HG02798 (cell line): ENCODE measurements at regions not wholly inside any gene's neighbourhood (a gene's known extent, or its start where the extent isn't known, plus 50 kb on each side); places are given as distances from the start of the nearest gene placed in this dataset.
"Not testable (repeated sequence)": the region's sequence is repeated elsewhere in the genome, so short reads cannot be mapped to it uniquely, and the experiment has no call there.

Experiments
- ATAC-seq: cut with Tn5 transposase; IDR thresholded peaks from one replicate; pipeline ENCODE4 v1.9.1; 2021; ENCODE audit warnings: mild to moderate bottlenecking; ENCODE audit not compliant: unreplicated experiment, poor library complexity

DNA sequence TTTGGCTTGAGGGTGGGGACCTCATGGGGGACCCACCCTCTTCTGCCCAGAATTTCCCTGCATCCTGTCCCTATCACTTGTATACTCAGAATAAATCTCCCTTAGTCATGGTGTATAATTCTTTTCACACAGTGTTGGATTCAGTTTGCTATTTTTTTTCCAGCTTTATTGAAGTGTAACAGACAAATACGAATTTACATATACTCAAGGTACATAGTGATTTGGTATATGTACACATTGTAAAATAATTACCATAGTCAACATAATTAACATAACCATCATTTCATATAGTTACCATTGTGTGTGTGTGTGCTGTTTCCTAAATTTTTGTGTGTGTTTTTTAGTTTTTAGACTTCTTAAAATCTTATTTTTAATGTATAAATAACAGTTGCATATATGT lies 269.9 kb downstream of the CNTNAP3 start:
- ATAC-seq: not testable (repeated sequence)

DNA sequence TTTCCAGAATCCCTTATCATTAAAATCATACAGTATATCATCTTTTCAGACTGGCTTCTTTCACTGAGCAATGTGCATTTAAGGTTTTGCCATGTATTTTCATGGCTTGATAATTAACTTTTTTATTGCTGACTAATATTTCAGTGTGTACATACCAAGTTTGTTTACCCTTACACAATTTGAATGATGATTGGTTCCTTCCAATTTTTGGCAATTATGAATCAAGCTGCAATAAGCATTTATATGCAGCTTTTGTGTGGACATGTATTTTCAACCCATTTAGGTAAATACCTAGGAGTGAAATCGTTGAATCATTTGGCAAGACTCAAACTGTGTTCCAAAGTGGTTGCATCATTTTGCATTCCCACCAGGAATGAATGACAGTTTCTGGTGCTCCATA lies 272.8 kb downstream of the CNTNAP3 start:
- not testable (repeated sequence) for ATAC-seq

DNA sequence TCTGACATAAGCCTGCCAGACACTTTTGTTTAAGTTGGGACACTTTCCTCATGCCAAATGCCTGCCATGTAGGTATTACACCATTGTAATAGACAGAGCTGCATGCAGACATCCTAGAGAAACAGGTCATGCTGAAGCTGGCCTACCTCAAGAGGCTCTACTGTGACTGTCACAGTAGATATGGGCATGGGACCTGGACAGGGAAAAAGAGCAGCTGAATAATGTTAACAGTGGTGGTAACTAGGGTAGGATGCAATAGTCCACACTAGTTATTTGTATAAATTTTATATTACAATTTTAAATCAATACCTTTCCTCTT lies 273.2 kb downstream of the CNTNAP3 start:
- ATAC-seq: not testable (repeated sequence)

DNA sequence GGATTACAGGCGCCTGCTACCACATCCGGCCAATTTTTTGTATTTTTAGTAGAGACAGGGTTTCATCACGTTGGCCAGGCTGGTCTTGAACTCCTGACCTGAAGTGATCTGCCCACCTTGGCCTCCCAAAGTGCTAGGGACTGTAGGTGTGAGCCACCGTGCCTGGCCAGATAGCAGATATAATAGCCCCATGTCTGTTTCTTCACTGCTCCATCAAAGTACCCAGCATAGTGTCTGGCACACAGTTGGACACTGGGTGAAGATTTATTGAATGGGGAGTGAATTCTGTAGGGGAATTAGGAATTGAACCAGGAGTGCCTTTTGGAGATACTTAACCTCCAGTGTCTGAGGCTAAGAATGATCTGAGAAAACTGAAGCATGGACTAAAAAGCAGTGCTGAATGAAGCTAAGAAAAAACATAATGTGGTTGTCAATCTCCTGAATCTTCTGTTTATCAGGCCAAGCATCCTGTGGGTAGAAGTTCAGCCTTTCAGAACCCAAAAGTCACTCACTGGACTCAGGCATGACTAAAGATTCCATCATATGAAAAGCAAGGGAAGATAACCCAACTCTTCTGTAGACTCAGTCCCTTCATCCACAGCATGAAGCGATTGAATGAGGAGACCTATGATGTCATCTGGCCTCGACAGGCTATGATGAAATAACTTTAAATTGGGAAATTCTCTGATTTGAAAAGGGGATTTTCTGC lies 273.7 kb downstream of the CNTNAP3 start:
- ATAC-seq: not testable (repeated sequence)

DNA sequence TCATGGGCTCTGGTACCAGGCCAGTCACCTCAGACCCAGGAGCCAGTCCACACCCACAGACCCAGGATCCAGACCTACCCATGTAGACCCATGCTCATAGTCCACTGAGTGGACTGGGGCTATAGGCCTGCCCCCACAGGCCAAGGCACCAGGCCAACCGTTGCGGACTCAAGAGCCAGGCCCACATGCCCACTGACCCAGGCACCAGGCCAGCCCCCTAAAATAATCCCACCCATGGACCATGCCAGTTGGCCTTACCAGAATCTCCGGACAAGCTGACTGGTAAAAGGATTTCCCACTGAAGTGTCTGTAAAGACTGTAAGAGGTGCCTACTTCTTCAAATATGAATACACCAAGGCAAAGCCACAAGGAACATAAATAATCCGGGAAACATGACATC lies 278.2 kb downstream of the CNTNAP3 start:
- ATAC-seq: not testable (repeated sequence)

DNA sequence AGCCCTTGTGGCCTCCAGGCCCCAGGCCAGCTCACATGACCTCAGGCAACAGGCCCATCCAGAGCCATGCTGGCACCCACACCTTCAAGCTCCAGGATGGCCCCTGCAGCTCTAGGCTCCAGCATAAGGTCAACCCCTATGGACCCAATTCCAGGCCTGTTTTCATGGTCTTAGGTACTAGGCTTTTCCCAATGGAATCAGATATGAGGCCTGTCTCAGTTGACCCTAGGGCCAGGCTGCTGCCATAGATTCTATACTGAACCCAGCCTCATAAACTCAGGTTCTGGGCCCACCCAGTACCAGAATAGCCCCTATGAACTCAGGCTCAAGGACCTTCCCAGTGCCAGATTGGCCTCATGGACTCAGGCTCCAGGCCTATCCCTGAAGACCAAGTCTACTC lies 278.6 kb downstream of the CNTNAP3 start:
- ATAC-seq: not testable (repeated sequence)

DNA sequence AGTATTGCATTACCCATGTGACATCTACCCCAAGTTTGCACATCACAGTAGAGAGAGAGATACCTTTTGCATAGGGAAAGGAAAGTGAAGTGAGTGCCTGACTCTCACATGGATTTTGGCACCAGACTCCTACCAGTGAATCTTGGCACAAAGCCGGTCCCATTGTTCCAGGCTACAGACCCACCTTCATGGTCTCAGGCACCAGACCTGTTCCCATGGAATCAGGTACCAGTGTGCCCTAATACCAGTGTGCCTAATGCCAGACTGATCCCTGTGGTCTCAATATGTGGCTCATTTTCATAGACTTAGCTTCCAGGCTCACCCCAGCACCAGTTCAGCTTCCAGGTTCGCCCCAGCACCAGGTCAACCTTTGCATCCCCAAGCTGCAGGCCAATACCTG lies 279.1 kb downstream of the CNTNAP3 start:
- not testable (repeated sequence) for ATAC-seq

DNA sequence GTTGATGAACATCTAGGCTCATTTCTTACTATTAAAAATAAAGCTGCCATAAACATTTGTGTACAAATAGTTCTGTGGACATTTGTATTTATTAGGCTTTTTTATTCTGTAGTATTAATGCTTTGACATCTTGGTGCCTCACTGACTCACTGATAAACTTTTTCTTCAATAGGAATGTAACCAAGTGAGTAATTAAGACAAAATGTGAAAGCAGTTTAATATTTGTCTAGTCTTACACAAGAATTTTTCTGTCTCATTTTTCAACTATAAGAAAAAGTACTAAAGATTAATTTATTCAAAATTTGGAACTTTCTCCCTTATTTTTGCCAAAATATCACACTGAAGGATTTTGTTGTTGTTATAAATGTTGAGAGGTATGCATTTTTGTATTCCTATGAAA lies 282.2 kb downstream of the CNTNAP3 start:
- ATAC-seq: not testable (repeated sequence)

DNA sequence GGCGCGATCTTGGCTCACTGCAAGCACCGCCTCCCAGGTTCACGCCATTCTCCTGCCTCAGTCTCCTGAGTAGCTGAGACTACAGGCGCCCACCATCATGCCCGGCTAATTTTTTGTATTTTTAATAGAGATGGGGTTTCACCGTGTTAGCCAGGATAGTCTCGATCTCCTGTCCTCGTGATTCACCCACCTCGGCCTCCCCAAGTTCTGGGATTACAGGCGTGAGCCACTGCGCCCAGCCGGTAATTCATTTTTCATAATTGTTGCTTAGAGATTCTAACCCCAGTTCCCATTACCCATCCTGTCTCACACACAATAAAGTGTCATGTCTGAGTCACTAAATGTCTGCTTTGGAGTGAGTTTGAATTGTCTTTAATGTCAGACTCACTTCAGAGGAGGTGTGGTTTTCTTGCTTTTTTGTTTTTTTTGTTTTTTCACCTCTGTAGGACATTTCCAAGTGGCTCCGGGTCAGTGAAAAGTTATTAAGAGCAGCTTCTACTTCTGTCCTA lies 281.2 kb upstream of the FAM240B start:
- ATAC-seq: not testable (repeated sequence)

DNA sequence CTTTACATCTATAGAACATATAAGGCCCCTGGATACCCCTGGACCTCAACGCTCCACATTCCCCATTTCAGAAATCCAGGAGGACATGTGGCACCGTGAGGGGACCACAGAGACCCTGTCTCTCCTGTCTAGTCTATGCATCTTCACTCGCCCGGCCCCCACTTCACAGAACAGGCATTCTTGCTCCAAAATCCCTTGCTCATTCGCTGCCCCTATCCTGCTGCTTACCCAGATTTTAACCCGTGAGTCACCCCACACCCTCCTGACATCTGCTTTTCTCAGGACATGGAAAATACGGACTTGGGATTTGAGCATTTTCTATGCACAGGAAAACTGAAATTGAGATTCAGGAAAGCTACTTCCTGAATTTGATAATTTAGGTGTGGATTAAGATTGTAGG lies 279.3 kb upstream of the FAM240B start:
- not testable (repeated sequence) for ATAC-seq

DNA sequence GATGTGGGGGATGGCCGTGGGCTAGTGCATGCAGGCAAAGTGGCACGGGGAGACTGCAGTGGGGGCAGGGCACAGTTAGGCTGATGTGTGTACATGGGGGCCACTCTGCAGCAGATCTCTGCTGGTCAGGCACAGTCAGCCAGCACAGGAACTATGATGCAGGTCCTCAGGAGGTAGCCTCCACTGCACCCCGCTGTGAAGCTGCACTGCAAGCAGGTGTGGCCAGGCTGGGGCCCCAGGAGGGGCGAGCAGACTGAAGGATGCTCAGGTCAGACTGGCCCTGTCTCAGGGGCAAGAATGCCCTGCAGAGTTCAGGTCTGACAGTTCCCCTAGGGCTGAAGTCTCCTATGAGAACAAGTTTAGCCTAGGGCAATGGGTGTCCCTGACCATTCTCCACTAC lies 273.8 kb upstream of the FAM240B start:
- not testable (repeated sequence) for ATAC-seq

DNA sequence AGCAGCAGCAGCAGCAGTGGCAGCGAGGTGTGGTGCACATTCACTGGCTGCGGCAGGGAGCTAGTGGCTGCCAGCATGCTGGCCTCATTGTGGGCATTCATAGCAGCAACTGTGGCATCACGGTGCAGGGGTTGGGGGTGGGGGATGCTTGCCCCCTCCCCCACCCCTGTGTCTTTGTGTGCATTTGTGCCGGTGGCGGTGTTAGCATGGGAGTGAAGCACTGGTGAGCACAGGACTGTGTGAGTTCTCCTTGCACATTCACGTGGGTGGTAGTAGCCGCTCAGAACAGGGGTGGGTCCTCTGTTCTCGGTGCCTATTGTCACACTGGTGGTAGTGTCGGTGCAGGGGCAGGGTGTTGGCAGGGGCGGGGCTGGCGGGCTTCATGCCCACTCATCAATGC lies 273.2 kb upstream of the FAM240B start:
- ATAC-seq: not testable (repeated sequence)

DNA sequence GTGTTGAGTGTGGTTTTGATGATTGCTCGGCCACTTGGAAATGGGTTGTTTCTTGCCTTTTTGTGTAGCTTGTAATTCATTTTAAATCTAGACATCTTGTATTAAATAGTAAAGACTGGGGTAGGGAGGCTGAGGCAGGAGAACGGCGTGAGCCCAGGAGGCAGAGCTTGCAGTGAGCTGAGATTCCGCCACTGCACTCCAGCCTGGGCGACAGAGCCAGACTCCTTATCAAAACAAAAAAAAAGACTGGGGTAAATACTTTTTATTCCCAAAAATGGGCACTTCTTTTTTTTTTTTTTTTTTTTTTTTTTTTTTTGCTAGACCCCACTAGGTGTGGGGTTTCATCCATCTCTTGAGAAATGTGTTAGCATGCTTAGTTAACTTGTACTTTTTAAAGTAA lies 258.8 kb upstream of the FAM240B start:
- ATAC-seq: not testable (repeated sequence)

DNA sequence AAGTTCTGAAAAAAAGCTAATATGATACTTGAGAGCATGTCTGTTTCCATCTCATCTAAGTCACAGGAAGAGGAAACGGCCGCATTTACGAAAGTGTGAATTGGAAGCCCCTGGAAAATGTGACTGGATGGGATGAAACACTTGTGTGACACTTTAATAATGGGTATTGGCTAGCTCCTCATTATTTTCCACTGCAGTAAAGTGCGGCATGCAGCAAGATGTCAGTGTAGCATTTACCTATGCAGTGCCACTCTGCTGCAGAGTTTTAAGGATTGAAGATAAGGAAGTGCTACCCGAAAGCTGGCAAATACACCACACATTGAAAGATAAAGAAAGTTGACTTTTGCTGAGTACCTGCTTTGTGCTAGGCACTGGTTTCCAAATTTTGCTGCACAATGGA lies 249.5 kb upstream of the FAM240B start:
- not testable (repeated sequence) for ATAC-seq

DNA sequence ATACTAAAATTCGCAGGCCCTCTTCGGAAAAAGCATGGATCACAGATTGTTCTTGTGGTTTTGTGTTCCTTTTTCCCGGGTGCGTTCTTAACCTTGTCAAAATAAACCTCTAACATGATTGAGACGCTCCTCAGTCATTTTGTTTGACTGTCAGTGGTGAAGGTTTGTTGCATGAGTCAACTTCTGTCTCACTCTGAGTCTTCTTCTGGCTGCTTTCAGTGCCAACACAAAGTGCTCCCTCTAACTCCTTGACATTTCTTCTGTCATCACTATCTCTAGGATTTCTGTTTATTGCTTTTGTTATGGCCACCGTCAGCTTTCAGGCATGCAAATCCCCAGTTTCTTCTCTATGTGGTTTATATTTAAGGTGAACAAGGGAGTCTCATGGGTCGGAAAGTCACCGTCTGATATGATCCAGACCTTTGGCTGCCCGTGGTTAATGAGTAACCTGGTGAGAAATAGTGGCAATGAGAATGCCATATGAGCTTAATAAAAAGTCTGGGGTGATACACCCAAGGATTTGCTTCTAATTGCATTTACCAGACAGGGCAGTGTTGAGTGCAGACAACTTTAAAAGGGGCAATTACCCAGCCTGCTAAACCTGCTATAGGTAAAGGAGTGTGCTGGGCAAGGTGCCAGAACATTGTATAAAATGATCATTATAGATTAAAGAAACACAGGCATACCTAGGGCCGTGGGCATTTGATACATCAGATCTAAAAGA lies 248.9 kb upstream of the FAM240B start:
- ATAC-seq: not testable (repeated sequence)

DNA sequence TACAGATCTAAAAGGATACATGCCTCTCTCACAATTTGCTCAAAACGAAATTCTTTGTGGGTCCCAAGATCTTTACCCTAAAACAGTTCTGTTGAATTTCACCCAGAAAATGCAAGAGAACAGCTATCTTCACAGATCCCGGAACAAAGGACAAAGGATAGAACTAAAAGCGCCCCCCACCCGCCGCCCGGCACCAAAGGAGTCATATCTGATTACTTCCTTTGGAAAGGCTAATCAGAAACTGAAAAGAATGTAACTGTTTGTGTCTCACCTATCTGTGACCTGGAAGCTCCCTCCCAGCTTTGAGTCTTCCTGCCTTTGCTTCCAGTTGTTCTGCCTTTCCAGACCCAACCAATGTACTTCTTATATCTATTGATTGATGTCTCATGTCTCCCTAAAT lies 247.9 kb upstream of the FAM240B start:
- not testable (repeated sequence) for ATAC-seq

DNA sequence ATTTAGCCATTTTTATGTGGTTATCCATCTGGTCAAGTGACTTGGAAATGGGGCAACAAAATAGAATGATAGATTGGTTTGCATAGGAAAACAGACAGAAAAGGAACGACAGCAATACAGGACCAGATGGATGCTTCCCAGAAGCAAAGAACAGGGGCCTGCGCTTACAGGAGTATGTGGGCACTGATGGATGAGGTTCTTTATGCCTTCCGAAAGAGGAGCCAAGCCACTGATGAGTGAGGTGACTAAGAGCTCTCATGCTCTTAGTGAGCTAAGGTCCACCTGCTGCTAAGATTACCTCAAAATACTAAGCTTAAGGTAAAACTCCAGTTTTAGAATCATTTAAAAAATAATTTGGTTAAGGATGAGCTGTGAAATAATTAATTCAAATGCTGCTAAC lies 247.4 kb upstream of the FAM240B start:
- not testable (repeated sequence) for ATAC-seq

DNA sequence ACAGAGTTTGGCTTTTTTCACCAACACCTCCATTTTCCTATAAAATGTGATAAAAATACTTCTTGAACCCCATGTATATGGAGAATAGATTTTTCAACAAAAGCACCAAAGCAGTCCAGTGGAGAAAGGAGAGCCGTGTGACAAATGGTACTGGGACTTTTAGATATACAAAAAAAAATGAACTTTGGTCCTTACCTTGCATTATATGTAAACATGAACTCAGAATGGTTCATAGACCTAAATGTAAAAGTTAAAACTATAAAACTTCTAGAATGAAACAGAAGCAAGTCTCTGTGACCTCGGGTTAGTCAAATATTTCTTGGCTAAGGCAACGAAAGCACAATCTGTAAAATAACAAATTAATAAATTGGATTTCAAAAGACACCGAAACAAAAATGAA lies 239.9 kb upstream of the FAM240B start:
- ATAC-seq: not testable (repeated sequence)

DNA sequence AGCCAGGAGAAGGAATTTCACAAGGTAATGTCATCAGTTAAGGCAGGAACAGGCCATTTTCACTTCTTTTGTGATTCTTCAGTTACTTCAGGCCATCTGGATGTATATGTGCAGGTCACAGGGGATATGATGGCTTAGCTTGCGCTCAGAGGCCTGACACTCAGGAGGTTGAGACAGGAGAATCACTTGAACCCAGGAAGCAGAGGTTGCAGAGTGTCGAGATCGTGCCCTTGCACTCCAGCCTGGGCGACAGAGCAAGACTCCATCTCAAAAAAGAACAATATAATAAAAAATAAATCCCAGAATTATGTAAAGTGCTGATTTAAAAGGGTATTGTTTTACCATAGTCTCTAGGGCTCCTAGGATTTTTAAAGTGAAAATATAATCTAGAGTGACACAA lies 235.9 kb upstream of the FAM240B start:
- ATAC-seq: not testable (repeated sequence)

DNA sequence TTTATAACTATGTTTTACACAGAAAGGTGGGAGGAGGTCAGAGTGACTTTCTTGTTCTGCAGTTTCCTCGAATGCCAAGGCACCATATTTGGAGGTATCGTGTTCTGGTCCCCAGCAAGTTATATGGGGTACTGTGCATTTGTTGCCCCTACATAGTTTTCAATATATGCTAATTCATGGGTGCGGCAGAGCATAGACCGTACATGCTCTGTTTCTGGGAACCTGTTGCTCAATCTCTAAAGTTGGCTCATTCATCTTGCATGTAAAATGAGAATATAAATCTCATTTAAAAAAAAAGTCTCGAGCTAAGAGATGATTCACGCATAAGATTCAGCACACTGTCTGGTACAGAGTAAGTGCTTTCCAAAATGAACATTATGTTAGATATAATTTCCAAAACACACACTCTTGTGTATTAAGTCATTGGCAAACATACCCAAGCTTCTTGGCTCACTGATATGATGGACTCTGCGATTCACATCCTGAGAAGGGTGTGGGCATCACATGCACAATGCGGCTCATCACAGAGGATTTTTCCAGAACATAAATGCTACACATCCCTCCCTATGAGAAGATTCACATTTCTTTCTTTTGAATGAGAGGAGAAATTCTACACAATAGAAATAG lies 232.9 kb upstream of the FAM240B start:
- ATAC-seq: not testable (repeated sequence)

DNA sequence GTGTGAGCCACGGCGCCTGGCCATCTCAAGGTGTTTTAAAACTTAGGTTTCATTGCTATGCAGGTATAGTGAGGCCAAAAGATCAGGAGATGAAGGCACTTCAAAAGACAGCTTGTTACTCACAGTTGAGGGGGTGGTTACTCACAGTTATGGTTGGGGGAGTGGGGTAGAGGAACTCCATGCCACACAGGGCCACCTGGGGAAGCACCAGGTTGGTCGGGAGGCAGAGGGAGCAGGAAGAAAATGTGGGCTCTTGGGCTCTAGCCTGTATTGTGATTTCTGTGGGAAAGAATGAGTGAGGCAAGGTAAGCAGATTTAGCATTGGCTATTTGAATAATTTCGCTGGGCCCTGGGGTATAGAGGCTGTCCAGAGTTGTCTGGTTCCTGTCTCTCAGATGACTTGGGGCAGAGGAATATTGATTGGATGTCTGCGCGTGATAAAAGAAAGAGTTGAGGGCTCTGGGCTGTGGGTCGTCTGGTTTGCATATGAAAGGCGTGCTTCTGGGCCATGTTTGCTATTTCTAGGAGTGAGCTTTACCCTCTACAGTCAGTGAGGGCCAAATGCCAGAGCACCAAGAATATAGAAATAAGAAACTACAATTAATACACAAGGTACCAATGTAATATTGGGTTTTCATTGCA lies 226.1 kb upstream of the FAM240B start:
- not testable (repeated sequence) for ATAC-seq
